ENCODE measurements at regions not wholly inside any gene's neighbourhood (a gene's known extent, or its start where the extent isn't known, plus 50 kb on each side); places are given as distances from the start of the nearest gene placed in this dataset.

DNA sequence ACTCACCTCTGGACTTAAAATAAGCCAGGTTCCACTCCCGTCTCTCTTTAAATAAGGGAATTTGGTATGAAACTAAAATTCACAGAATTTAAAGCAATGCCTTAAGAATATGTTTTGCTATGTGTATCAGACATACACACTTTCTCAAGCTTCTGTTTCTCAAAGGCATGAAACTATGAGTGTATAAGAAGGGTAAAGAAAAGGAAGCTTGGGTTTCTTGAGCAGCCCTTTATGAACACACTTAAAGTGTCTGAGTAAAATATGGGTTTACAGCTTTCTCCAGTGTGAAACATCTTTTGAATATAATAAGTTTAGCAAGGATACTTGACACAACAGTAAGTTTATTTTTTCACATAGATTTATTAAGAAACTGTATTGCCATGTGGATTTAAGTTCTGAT is 370.5 kb downstream of the TMA16 start:
- H3K27ac ChIP-seq: no peak overlapping the region
- H3K27me3 ChIP-seq: no peaks in the 10 kb centered on the region
- WGBS, 5 donors: 69 to 85% (median 73%) methylated on average over 1 of the region's 1 CpG
- TF ChIP-seq, protein P1, sequence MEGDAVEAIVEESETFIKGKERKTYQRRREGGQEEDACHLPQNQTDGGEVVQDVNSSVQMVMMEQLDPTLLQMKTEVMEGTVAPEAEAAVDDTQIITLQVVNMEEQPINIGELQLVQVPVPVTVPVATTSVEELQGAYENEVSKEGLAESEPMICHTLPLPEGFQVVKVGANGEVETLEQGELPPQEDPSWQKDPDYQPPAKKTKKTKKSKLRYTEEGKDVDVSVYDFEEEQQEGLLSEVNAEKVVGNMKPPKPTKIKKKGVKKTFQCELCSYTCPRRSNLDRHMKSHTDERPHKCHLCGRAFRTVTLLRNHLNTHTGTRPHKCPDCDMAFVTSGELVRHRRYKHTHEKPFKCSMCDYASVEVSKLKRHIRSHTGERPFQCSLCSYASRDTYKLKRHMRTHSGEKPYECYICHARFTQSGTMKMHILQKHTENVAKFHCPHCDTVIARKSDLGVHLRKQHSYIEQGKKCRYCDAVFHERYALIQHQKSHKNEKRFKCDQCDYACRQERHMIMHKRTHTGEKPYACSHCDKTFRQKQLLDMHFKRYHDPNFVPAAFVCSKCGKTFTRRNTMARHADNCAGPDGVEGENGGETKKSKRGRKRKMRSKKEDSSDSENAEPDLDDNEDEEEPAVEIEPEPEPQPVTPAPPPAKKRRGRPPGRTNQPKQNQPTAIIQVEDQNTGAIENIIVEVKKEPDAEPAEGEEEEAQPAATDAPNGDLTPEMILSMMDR (IDR thresholded peaks at IDR 0.05): no peak
- TF ChIP-seq POLR2A (IDR thresholded peaks at IDR 0.05): no peak
- TF ChIP-seq POLR2AphosphoS5 (IDR thresholded peaks at IDR 0.05): no peak
- no peak for TF ChIP-seq EP300 (IDR thresholded peaks at IDR 0.05)
- no peaks in the 10 kb centered on the region for H3K36me3 ChIP-seq
- no peak for DNase-seq
- H3K4me1 ChIP-seq: no peaks in the 10 kb centered on the region
- no peaks in the 10 kb centered on the region for H3K9me3 ChIP-seq
- no peak overlapping the region for H3K4me3 ChIP-seq
- intact Hi-C loops (cut with DNase I; ENCODE audit: low total_unique reads): no loop called here

DNA sequence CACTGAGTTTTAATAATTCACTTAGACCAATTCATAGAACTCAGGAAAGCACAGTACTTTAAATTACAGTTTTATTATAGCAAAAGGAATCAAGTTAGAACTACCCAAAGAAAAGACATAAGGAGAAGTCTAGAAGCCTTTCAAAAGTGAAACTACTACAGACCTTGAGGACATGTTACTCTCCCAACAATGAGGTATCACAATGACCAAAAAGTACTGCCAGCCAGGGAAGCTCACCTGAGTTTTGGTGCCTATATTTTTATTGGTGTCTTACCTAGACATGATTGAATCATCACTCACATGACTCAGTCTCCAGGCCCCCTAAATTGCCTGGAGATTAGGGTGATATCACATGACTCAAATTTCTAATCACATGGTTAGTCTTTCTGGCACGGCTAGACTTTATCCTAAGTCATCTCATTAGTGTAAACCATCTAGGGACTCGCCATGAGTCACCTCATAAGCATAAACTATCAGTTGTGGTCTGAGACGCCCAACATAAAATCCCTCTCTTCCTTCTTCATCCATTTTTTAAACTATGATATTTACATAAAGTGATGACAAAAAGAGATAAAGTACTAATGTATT is 372.3 kb downstream of the TMA16 start:
- TF ChIP-seq POLR2AphosphoS5 (IDR thresholded peaks at IDR 0.05) (no peak), POLR2A (IDR thresholded peaks at IDR 0.05) (no peak), EP300 (IDR thresholded peaks at IDR 0.05) (no peak)
- TF ChIP-seq, protein P1 (IDR thresholded peaks at IDR 0.05): no peak
- DNase-seq: no peak
- H3K4me1 ChIP-seq: no peaks in the 10 kb centered on the region
- intact Hi-C loops (cut with DNase I; ENCODE audit: low total_unique reads): no loop called here
- no peaks in the 10 kb centered on the region for H3K36me3 ChIP-seq
- H3K27ac ChIP-seq: no peak overlapping the region
- H3K27me3 ChIP-seq: no peaks in the 10 kb centered on the region
- H3K4me3 ChIP-seq: no peak overlapping the region
- 46 to 63% (median 48%) methylated on average over 3 of the region's 3 CpGs for WGBS, 5 donors
- H3K9me3 ChIP-seq: no peaks in the 10 kb centered on the region

DNA sequence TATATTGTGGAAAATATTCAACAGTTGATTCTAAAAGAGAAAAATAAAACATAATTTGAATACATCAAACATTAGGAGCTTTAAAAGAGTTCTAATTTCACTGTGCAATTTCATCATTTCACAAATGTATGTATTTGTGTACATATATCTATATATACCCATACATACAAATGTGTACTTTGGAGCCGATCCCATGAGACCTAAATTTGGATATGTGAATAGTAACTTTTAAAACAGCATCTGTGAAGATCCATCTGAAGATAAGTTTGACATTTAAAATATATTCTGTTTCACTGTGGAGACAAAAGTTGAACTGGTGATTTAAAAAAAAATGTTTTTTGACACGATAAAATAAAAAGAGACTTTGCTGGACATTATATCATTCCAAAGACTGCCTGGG is 374.0 kb downstream of the TMA16 start:
- WGBS, 5 donors: 80 to 89% (median 83%) methylated on average over 2 of the region's 2 CpGs

DNA sequence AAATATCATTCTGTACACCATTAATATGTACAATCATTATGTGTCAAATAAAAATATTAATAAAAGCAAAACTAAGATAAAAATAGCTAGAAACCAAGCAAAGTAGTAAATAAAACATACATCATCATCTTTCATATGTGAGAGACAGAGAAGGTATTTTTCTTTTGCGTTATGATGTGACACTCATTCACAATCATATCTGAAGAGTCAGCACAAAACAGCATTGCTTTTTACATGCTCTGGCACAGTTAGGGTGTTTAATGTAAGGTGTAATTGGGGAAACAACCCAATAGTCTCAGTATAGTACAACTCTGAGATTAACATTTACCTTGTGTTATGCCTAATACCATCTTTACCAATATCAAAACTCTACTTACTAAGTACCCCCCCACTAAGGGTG is 376.6 kb downstream of the TMA16 start:
- DNase-seq: no peak
- Histone ChIP-seq H3K27ac (no peak overlapping the region), H3K9me3 (no peaks in the 10 kb centered on the region), H3K27me3 (no peaks in the 10 kb centered on the region), H3K36me3 (no peaks in the 10 kb centered on the region), H3K4me1 (no peaks in the 10 kb centered on the region), H3K4me3 (no peak overlapping the region)
- intact Hi-C loops (cut with DNase I; ENCODE audit: low total_unique reads): no loop called here
- 88 to 95% (median 92%) methylated on average over 1 of the region's 1 CpG for WGBS, 5 donors
- TF ChIP-seq, protein P1 (IDR thresholded peaks at IDR 0.05): no peak
- TF ChIP-seq POLR2AphosphoS5 (IDR thresholded peaks at IDR 0.05) (no peak), POLR2A (IDR thresholded peaks at IDR 0.05) (no peak), EP300 (IDR thresholded peaks at IDR 0.05) (no peak)

More for the DNA sequence above, 374.0 kb downstream of the TMA16 start:
- no peaks in the 10 kb centered on the region for H3K36me3 ChIP-seq
- TF ChIP-seq POLR2AphosphoS5 (IDR thresholded peaks at IDR 0.05) (no peak), EP300 (IDR thresholded peaks at IDR 0.05) (no peak), POLR2A (IDR thresholded peaks at IDR 0.05) (no peak)
- TF ChIP-seq, protein P1 (IDR thresholded peaks at IDR 0.05): no peak
- no peak overlapping the region for H3K27ac ChIP-seq
- DNase-seq: no peak
- no peaks in the 10 kb centered on the region for H3K27me3 ChIP-seq
- no peaks in the 10 kb centered on the region for H3K4me1 ChIP-seq
- intact Hi-C loops (cut with DNase I; ENCODE audit: low total_unique reads): no loop called here
- H3K4me3 ChIP-seq: no peak overlapping the region
- H3K9me3 ChIP-seq: no peaks in the 10 kb centered on the region

Measured in stomach (tissue), 8 donors.